Peyer's patch (tissue), 4 donors: ENCODE measurements at regions not wholly inside any gene's neighbourhood (a gene's known extent, or its start where the extent isn't known, plus 50 kb on each side); places are given as distances from the start of the nearest gene placed in this dataset.

Experiments used
- CTCF ChIP-seq, 6 experiments: fragments of 450-650 bp in 4 of 6; fragments of 200-600 bp in 2 of 6; sonication (generic) in 1 of 6; IDR thresholded peaks; one replicate each; pipeline ENCODE4 v1.5.1; 2017 to 2019; ENCODE audit warnings: antibody characterized with exemption in 6 of 6, mild to moderate bottlenecking in 3 of 6, moderate library complexity in 1 of 6
- POLR2A ChIP-seq, 2 donors: fragments of 450-650 bp; IDR thresholded peaks; one replicate each; pipeline ENCODE4 v1.5.1; 2017; ENCODE audit warnings: antibody characterized with exemption in 2 of 2, mild to moderate bottlenecking in 2 of 2, moderate library complexity in 2 of 2

- no peak for TF ChIP-seq CTCF (IDR thresholded peaks at IDR 0.05)
- TF ChIP-seq POLR2A (IDR thresholded peaks at IDR 0.05) = no peak
These were observed 649.8 kb upstream of the MBL2 start for GRCh38 chr10:53422223-53422888.
